ENCODE measurements at regions not wholly inside any gene's neighbourhood (a gene's known extent, or its start where the extent isn't known, plus 50 kb on each side); places are given as distances from the start of the nearest gene placed in this dataset.

- BruUV-seq (replicated peaks): no TSS peak
- no peak overlapping the region for H3K4me3 ChIP-seq (ENCODE audit: low read length)
- H3K9me2 ChIP-seq (replicated peaks; ENCODE audit: low read length): no peaks in the 10 kb centered on the region
- ATAC-seq (no peak), DNase-seq (no peak)
- no peak overlapping the region for H3K9ac ChIP-seq (ENCODE audit: low read length)
- H2AFZ ChIP-seq (ENCODE audit: low read length): no peak overlapping the region
- H3K27me3 ChIP-seq (ENCODE audit: low read length): peaks cover 55% of the 10 kb centered on the region
- no peaks in the 10 kb centered on the region for H3K36me3 ChIP-seq (ENCODE audit: low read depth, low read length)
- POLR2A ChIA-PET (ENCODE audit: unreplicated experiment): no interaction called here
- intact Hi-C loops (cut with micrococcal nuclease): no loop called here
- H3K27ac ChIP-seq (ENCODE audit: low read length): no peak overlapping the region
- H3K9me3 ChIP-seq (ENCODE audit: low read length): no peaks in the 10 kb centered on the region
- CTCF ChIA-PET: no interaction called here
- no peaks in the 10 kb centered on the region for H3K79me2 ChIP-seq (ENCODE audit: low read length)
- no peaks in the 10 kb centered on the region for H3F3A ChIP-seq (ENCODE audit: low read length, unreplicated experiment)
- H3K4me1 ChIP-seq (ENCODE audit: insufficient read depth, low read length): no peaks in the 10 kb centered on the region
- no peaks in the 10 kb centered on the region for H4K20me1 ChIP-seq (ENCODE audit: low read length)
- H3K4me2 ChIP-seq (ENCODE audit: low read length): no peak overlapping the region
- TF ChIP-seq CTCF (conservative IDR thresholded peaks at IDR 0.05; ENCODE audit: low read depth, low read length): no peak
- TF ChIP-seq EZH2phosphoT487 (IDR thresholded peaks at IDR 0.05; ENCODE audit: borderline replicate concordance, low read length): no peak
- no peak for TF ChIP-seq EZH2 (IDR thresholded peaks at IDR 0.05; ENCODE audit: low read length, unreplicated experiment)
These were observed 220.4 kb upstream of the HEY2 start for GRCh38 chr6:125529061-125529460.

- intact Hi-C loops (cut with micrococcal nuclease): no loop called here
- Histone ChIP-seq H3F3A (ENCODE audit: low read length, unreplicated experiment) (no peaks in the 10 kb centered on the region), H3K36me3 (ENCODE audit: low read depth, low read length) (no peaks in the 10 kb centered on the region), H3K4me1 (ENCODE audit: insufficient read depth, low read length) (no peaks in the 10 kb centered on the region), H3K4me3 (ENCODE audit: low read length) (no peak overlapping the region), H3K27ac (ENCODE audit: low read length) (no peak overlapping the region), H3K4me2 (ENCODE audit: low read length) (no peak overlapping the region), H4K20me1 (ENCODE audit: low read length) (no peaks in the 10 kb centered on the region), H3K79me2 (ENCODE audit: low read length) (no peaks in the 10 kb centered on the region), H3K9ac (ENCODE audit: low read length) (no peak overlapping the region), H3K27me3 (ENCODE audit: low read length) (peaks cover 83% of the 10 kb centered on the region), H2AFZ (ENCODE audit: low read length) (no peak overlapping the region), H3K9me3 (ENCODE audit: low read length) (no peaks in the 10 kb centered on the region), H3K9me2 (replicated peaks; ENCODE audit: low read length) (no peaks in the 10 kb centered on the region)
- BruUV-seq (replicated peaks): no TSS peak
- CTCF ChIA-PET: no interaction called here
- no peak for DNase-seq
- POLR2A ChIA-PET (ENCODE audit: unreplicated experiment): no interaction called here
- no peak for ATAC-seq
- TF ChIP-seq EZH2phosphoT487 (IDR thresholded peaks at IDR 0.05; ENCODE audit: borderline replicate concordance, low read length) (no peak), CTCF (conservative IDR thresholded peaks at IDR 0.05; ENCODE audit: low read depth, low read length) (no peak), EZH2 (IDR thresholded peaks at IDR 0.05; ENCODE audit: low read length, unreplicated experiment) (no peak)
These were observed 215.6 kb upstream of the HEY2 start for GRCh38 chr6:125533710-125534397.

- no peak overlapping the region for H3K4me2 ChIP-seq (ENCODE audit: low read length)
- BruUV-seq (replicated peaks): no TSS peak
- TF ChIP-seq EZH2phosphoT487 (IDR thresholded peaks at IDR 0.05; ENCODE audit: borderline replicate concordance, low read length) (no peak), CTCF (conservative IDR thresholded peaks at IDR 0.05; ENCODE audit: low read depth, low read length) (no peak), EZH2 (IDR thresholded peaks at IDR 0.05; ENCODE audit: low read length, unreplicated experiment) (no peak)
- ATAC-seq (no peak), DNase-seq (no peak)
- H3K27ac ChIP-seq (ENCODE audit: low read length): no peak overlapping the region
- H3F3A ChIP-seq (ENCODE audit: low read length, unreplicated experiment): no peaks in the 10 kb centered on the region
- H4K20me1 ChIP-seq (ENCODE audit: low read length): no peaks in the 10 kb centered on the region
- no peaks in the 10 kb centered on the region for H3K79me2 ChIP-seq (ENCODE audit: low read length)
- no peak overlapping the region for H3K9ac ChIP-seq (ENCODE audit: low read length)
- H3K4me1 ChIP-seq (ENCODE audit: insufficient read depth, low read length): no peaks in the 10 kb centered on the region
- no peaks in the 10 kb centered on the region for H3K9me2 ChIP-seq (replicated peaks; ENCODE audit: low read length)
- H3K4me3 ChIP-seq (ENCODE audit: low read length): no peak overlapping the region
- no peak overlapping the region for H2AFZ ChIP-seq (ENCODE audit: low read length)
- H3K27me3 ChIP-seq (ENCODE audit: low read length): peaks cover 79% of the 10 kb centered on the region
- POLR2A ChIA-PET (ENCODE audit: unreplicated experiment): no interaction called here
- intact Hi-C loops (cut with micrococcal nuclease): no loop called here
- H3K36me3 ChIP-seq (ENCODE audit: low read depth, low read length): no peaks in the 10 kb centered on the region
- no peaks in the 10 kb centered on the region for H3K9me3 ChIP-seq (ENCODE audit: low read length)
- CTCF ChIA-PET: no interaction called here
These were observed 214.8 kb upstream of the HEY2 start for GRCh38 chr6:125534430-125535263.

All from PC-3 (cell line).